AG10803 (cell line): ENCODE measurements at regions not wholly inside any gene's neighbourhood (a gene's known extent, or its start where the extent isn't known, plus 50 kb on each side); places are given as distances from the start of the nearest gene placed in this dataset.

Source experiments
- DNase-seq: peaks from one replicate; pipeline ENCODE4 v3.0.0; 2010; ENCODE audit warnings: low read depth
- H3K4me3 ChIP-seq: 2 replicates; pipeline ENCODE4 v1.5.1; 2011; ENCODE audit warnings: mild to moderate bottlenecking, low read length, control low read depth
- CTCF ChIP-seq: conservative IDR thresholded peaks from 2 replicates; pipeline ENCODE4 v1.5.1; 2011; ENCODE audit warnings: mild to moderate bottlenecking, low read length, control low read depth, inconsistent platforms

GRCh38 chr21:38912102-38912629 lies 106.4 kb downstream of the ETS2 start:
- no peak for DNase-seq
- H3K4me3 ChIP-seq: no peak overlapping the region
- no peak for TF ChIP-seq CTCF

GRCh38 chr21:38911484-38912101 lies 105.9 kb downstream of the ETS2 start:
- DNase-seq: no peak
- TF ChIP-seq CTCF: no peak
- H3K4me3 ChIP-seq: no peak overlapping the region

GRCh38 chr21:38910390-38911067 lies 104.8 kb downstream of the ETS2 start:
- TF ChIP-seq CTCF: no peak
- DNase-seq: no peak
- H3K4me3 ChIP-seq: no peak overlapping the region

GRCh38 chr21:38909929-38910328 lies 104.2 kb downstream of the ETS2 start:
- DNase-seq: no peak
- H3K4me3 ChIP-seq: no peak overlapping the region
- no peak for TF ChIP-seq CTCF

- no peak for DNase-seq
- no peak for TF ChIP-seq CTCF
- H3K4me3 ChIP-seq: no peak overlapping the region
These were observed 103.4 kb downstream of the ETS2 start for GRCh38 chr21:38909109-38909508.

- TF ChIP-seq CTCF: no peak
- no peak overlapping the region for H3K4me3 ChIP-seq
- DNase-seq: no peak
These were observed 102.8 kb downstream of the ETS2 start for GRCh38 chr21:38908537-38908936.

GRCh38 chr21:38905752-38906151 lies 100.0 kb downstream of the ETS2 start:
- DNase-seq: no peak
- TF ChIP-seq CTCF: no peak
- no peak overlapping the region for H3K4me3 ChIP-seq
